Skeletal muscle tissue (tissue), 3 donors: ENCODE measurements at regions not wholly inside any gene's neighbourhood (a gene's known extent, or its start where the extent isn't known, plus 50 kb on each side); places are given as distances from the start of the nearest gene placed in this dataset.
A peak's percentile ranks its signal among the peaks of the same experiment; 100 is the strongest.

Experiments used
- H3K27ac ChIP-seq: one replicate; pipeline ENCODE4 v1.7.0; 2013; ENCODE audit warnings: mild to moderate bottlenecking, low read depth, low read length, inconsistent platforms
- H3K27me3 ChIP-seq, 3 donors: one replicate each; pipeline ENCODE4 v1.7.0; 2013; ENCODE audit warnings: low read length in 3 of 3; ENCODE audit not compliant: control insufficient read depth in 3 of 3, insufficient read depth in 3 of 3
- H3K36me3 ChIP-seq, 3 donors: one replicate each; pipeline ENCODE4 v1.7.0; 2013; ENCODE audit warnings: low read length in 3 of 3; ENCODE audit not compliant: control insufficient read depth in 3 of 3, insufficient read depth in 3 of 3
- H3K4me1 ChIP-seq, 3 donors: one replicate each; pipeline ENCODE4 v1.7.0; 2013; ENCODE audit warnings: low read length in 3 of 3, mild to moderate bottlenecking in 3 of 3; ENCODE audit not compliant: control insufficient read depth in 3 of 3, insufficient read depth in 3 of 3
- H3K4me3 ChIP-seq, 3 donors: one replicate each; pipeline ENCODE4 v1.7.0; 2013; ENCODE audit warnings: low read length in 3 of 3
- H3K9ac ChIP-seq, 3 donors: one replicate each; pipeline ENCODE4 v1.7.0; 2013; ENCODE audit warnings: low read length in 3 of 3, mild to moderate bottlenecking in 3 of 3, moderate library complexity in 2 of 3, low read depth in 1 of 3
- H3K9me3 ChIP-seq, 3 donors: one replicate each; pipeline ENCODE4 v1.7.0; 2013; ENCODE audit warnings: low read length in 3 of 3; ENCODE audit not compliant: control insufficient read depth in 3 of 3
- donor health status: Osteomylitis.

DNA sequence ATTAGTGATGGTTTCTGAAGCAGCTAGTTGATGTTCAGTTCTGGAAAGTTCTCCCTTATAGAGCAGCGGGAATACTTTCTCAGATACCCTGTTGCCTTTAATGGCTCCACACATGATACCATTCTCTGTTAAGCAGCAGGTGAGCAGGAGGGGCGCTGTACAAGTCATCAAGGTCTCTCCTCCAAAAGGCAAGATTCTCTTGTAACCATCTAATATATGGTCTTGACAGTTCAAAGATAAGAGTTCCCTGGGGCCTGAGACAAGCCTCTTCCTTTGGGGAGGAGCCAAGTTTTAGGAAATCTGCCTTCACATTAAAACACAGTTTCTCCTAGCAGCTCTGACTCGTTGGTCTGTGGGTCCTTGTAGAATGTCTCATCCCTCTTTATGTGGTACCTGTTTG, 258.2 kb downstream of the QKI start:
- no peak overlapping the region for H3K4me3 ChIP-seq
- H3K4me1 ChIP-seq: no peaks in the 10 kb centered on the region
- H3K27ac ChIP-seq: no peak overlapping the region
- H3K9me3 ChIP-seq: no peaks in the 10 kb centered on the region
- no peak overlapping the region for H3K9ac ChIP-seq
- H3K27me3 ChIP-seq: no peaks in the 10 kb centered on the region
- H3K36me3 ChIP-seq: no peaks in the 10 kb centered on the region

- no peaks in the 10 kb centered on the region for H3K36me3 ChIP-seq
- no peak overlapping the region for H3K27ac ChIP-seq
- H3K4me1 ChIP-seq: peaks cover 0 to 4% (median 0%) of the 10 kb centered on the region in 3 donors
- H3K27me3 ChIP-seq: no peaks in the 10 kb centered on the region
- no peak overlapping the region for H3K9ac ChIP-seq
- H3K9me3 ChIP-seq: no peaks in the 10 kb centered on the region
- no peak overlapping the region for H3K4me3 ChIP-seq
Measured at GRCh38 chr6:163671791-163672190, 257.3 kb downstream of the QKI start.

DNA sequence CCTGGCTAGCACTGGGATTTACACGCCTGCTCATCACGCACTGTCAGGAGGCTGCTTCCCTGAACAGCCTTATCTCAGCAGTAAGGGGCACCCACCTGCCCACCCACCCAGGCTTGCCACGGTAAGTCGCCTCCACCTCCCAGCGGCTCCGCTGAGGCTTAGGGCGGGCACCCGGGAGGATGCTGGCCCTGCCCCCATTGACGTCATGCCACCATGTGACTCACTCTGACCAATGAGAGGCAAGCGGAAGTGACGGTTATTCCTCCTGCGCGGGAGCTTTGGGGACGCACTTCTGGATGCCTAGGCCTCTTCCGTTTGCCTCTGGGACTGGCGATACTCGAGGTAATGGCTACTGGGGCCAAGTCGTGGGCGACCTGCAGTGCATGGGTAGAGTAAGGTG, 256.8 kb downstream of the QKI start:
- Histone ChIP-seq H3K9me3 (no peaks in the 10 kb centered on the region), H3K27me3 (no peaks in the 10 kb centered on the region), H3K9ac (no peak overlapping the region)

GRCh38 chr6:163670336-163670735, 255.8 kb downstream of the QKI start:
- no peaks in the 10 kb centered on the region for H3K9me3 ChIP-seq
- H3K27ac ChIP-seq: no peak overlapping the region
- H3K36me3 ChIP-seq: no peaks in the 10 kb centered on the region
- peaks cover 0 to 4% (median 0%) of the 10 kb centered on the region in 3 donors for H3K4me1 ChIP-seq
- H3K4me3 ChIP-seq: no peak overlapping the region
- H3K9ac ChIP-seq: no peak overlapping the region
- no peaks in the 10 kb centered on the region for H3K27me3 ChIP-seq

More for the DNA sequence above, 256.8 kb downstream of the QKI start:
- Histone ChIP-seq H3K4me1 (peaks cover 0 to 4% (median 0%) of the 10 kb centered on the region in 3 donors), H3K4me3 (no peak overlapping the region), H3K27ac (no peak overlapping the region), H3K36me3 (no peaks in the 10 kb centered on the region)

GRCh38 chr6:163668061-163668426, 253.5 kb downstream of the QKI start:
- H3K27ac ChIP-seq: no peak overlapping the region
- no peaks in the 10 kb centered on the region for H3K27me3 ChIP-seq
- H3K36me3 ChIP-seq: no peaks in the 10 kb centered on the region
- H3K9me3 ChIP-seq: no peaks in the 10 kb centered on the region
- no peak overlapping the region for H3K4me3 ChIP-seq
- no peak overlapping the region for H3K9ac ChIP-seq
- peaks cover 0 to 15% (median 8%) of the 10 kb centered on the region in 3 donors for H3K4me1 ChIP-seq

GRCh38 chr6:163667372-163668060, 253.0 kb downstream of the QKI start:
- no peaks in the 10 kb centered on the region for H3K36me3 ChIP-seq
- no peaks in the 10 kb centered on the region for H3K27me3 ChIP-seq
- H3K9me3 ChIP-seq: no peaks in the 10 kb centered on the region
- no peak overlapping the region for H3K4me3 ChIP-seq
- peaks cover 0 to 18% (median 11%) of the 10 kb centered on the region in 3 donors for H3K4me1 ChIP-seq
- H3K9ac ChIP-seq: no peak overlapping the region
- peak overlapping the region; percentile 14 for H3K27ac ChIP-seq

DNA sequence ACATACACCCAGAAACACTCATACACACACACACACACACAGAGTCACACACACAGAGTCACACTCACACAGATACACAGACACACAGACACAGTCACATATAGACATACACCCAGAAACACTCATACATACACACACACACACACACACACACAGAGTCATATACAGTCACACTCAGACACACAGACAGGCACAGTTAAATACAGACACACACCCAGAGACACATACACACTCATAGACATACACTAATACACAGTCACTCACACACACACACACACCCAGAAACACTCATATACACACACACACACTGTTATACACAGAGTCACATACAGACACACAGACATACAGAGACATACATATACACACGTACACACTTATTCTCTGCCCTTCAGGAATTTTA, 250.9 kb downstream of the QKI start:
- Histone ChIP-seq H3K27me3 (no peaks in the 10 kb centered on the region), H3K9ac (no peak overlapping the region), H3K36me3 (no peaks in the 10 kb centered on the region), H3K9me3 (no peaks in the 10 kb centered on the region), H3K4me3 (no peak overlapping the region), H3K27ac (no peak overlapping the region), H3K4me1 (peaks cover 0 to 28% (median 19%) of the 10 kb centered on the region in 3 donors)

DNA sequence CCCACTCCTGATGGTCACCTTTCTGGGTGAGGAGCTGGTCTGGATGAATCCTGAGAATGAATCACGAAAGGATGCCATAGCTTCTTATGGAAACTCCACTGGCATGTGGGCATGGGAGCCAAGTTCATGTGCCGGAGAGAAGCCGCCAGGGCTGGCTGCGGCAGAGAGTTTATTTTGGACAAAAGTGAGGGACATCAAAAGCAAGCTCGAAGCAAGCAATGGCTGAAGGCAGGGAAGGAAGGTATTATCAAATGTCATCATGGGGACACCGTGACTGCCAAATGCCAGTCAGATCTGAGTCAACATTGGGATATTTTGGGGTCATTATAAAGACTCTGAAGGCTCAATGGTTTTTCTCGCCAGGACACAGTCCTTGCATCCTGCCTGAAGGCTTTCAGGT, 249.1 kb downstream of the QKI start:
- H3K9ac ChIP-seq: no peak overlapping the region
- H3K27me3 ChIP-seq: no peaks in the 10 kb centered on the region

GRCh38 chr6:163662604-163663225, 248.2 kb downstream of the QKI start:
- Histone ChIP-seq H3K4me3 (no peak overlapping the region), H3K4me1 (peaks cover 0 to 28% (median 19%) of the 10 kb centered on the region in 3 donors), H3K9ac (no peak overlapping the region), H3K27me3 (no peaks in the 10 kb centered on the region), H3K36me3 (no peaks in the 10 kb centered on the region), H3K9me3 (no peaks in the 10 kb centered on the region), H3K27ac (no peak overlapping the region)

More for the DNA sequence above, 249.1 kb downstream of the QKI start:
- Histone ChIP-seq H3K4me1 (peaks cover 0 to 28% (median 19%) of the 10 kb centered on the region in 3 donors), H3K9me3 (no peaks in the 10 kb centered on the region), H3K4me3 (no peak overlapping the region), H3K36me3 (no peaks in the 10 kb centered on the region), H3K27ac (no peak overlapping the region)

DNA sequence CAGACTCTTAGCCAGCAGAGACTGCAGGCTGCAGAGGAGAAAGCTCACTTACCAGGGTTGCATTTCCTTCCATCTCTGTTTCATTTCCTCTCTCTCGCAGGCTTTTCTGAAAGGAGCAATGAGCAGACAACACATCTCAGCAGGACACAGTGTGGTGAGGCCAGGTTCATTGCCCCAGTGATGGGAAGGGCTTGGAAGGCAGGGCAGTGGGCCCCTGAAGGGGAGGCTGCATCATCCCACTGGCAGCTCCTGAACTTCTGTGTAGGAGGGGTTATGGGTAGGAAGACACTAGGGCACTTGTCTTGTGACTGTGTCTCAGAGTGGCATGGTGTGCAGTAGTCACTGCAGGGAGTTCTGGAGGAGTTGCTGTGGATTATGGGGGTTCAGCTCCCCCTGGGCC, 246.8 kb downstream of the QKI start:
- H3K9ac ChIP-seq: no peak overlapping the region
- peaks cover 0 to 24% (median 19%) of the 10 kb centered on the region in 3 donors for H3K4me1 ChIP-seq
- H3K27me3 ChIP-seq: no peaks in the 10 kb centered on the region
- H3K4me3 ChIP-seq: no peak overlapping the region
- H3K27ac ChIP-seq: no peak overlapping the region
- no peaks in the 10 kb centered on the region for H3K9me3 ChIP-seq
- no peaks in the 10 kb centered on the region for H3K36me3 ChIP-seq
